WTC11 (cell line): ENCODE measurements at regions not wholly inside any gene's neighbourhood (a gene's known extent, or its start where the extent isn't known, plus 50 kb on each side); places are given as distances from the start of the nearest gene placed in this dataset.

ENCODE experiments used
- ATAC-seq: fragments of 200-7000 bp; cut with Tn5 transposase; 2 replicates; pipeline ENCODE4 v1.10.0; 2021; ENCODE audit warnings: mild to moderate bottlenecking, moderate library complexity
- CTCF ChIA-PET: fragments of 300-600 bp; sonication (Branson Sonifier 250); formaldehyde crosslinking; loops from one replicate; lab custom pipeline; 2021; ENCODE audit warnings: antibody characterized with exemption; lab: Charles Lee
- POLR2A ChIA-PET: fragments of 350-600 bp; sonication (Branson Sonifier 250); formaldehyde crosslinking; loops from one replicate; lab custom pipeline; 2021; ENCODE audit warnings: antibody characterized with exemption; lab: Charles Lee
- DNase-seq: peaks from one replicate; pipeline ENCODE4 v3.0.0; 2021; ENCODE audit warnings: low spot score
- H3K27ac Mint-ChIP-seq: 2 replicates; pipeline ENCODE4 v1.8.0; 2021; ENCODE audit warnings: mixed read lengths
- H3K27me3 Mint-ChIP-seq: 2 replicates; pipeline ENCODE4 v1.8.0; 2021; ENCODE audit warnings: low read depth, mild to moderate bottlenecking, moderate library complexity, mixed read lengths
- H3K36me3 Mint-ChIP-seq: 2 replicates; pipeline ENCODE4 v1.8.0; 2021; ENCODE audit warnings: mixed read lengths
- H3K4me1 Mint-ChIP-seq: 2 replicates; pipeline ENCODE4 v1.8.0; 2022; ENCODE audit warnings: mixed read lengths
- H3K4me3 Mint-ChIP-seq: 2 replicates; pipeline ENCODE4 v1.8.0; 2021; ENCODE audit warnings: mild to moderate bottlenecking, moderate library complexity, mixed read lengths
- H3K9me3 Mint-ChIP-seq: 2 replicates; pipeline ENCODE4 v1.8.0; 2021; ENCODE audit warnings: mixed read lengths
- AR ChIP-seq: fragments of 250-450 bp; sonication (Bioruptor Pico); IDR thresholded peaks from 2 replicates; pipeline ENCODE4 v1.9.0; 2021; ENCODE audit warnings: mild to moderate bottlenecking
- JAZF1 ChIP-seq: fragments of 250-450 bp; sonication (Bioruptor Pico); IDR thresholded peaks from 2 replicates; pipeline ENCODE4 v1.9.0; 2021; ENCODE audit warnings: moderate library complexity, mild to moderate bottlenecking, inconsistent platforms
- NFE2L1 ChIP-seq: sonication (generic); formaldehyde crosslinking; IDR thresholded peaks from 2 replicates; pipeline ENCODE4 v1.8.1; 2023; ENCODE audit warnings: missing genetic modification reagents
- PRDM15 ChIP-seq: sonication (generic); formaldehyde crosslinking; IDR thresholded peaks from 2 replicates; pipeline ENCODE4 v1.8.0; 2022; ENCODE audit warnings: missing genetic modification reagents
- SMAD3 ChIP-seq: sonication (generic); formaldehyde crosslinking; IDR thresholded peaks from 2 replicates; pipeline ENCODE4 v1.8.0; 2022; ENCODE audit warnings: missing genetic modification reagents, mild to moderate bottlenecking, borderline replicate concordance
- SOX15 ChIP-seq: fragments of 250-450 bp; sonication (Bioruptor Pico); IDR thresholded peaks from 2 replicates; pipeline ENCODE4 v1.9.0; 2021; ENCODE audit warnings: mild to moderate bottlenecking
- ZNF138 ChIP-seq: sonication (generic); formaldehyde crosslinking; conservative IDR thresholded peaks from 2 replicates; pipeline ENCODE4 v1.8.1; 2022; ENCODE audit warnings: mild to moderate bottlenecking, moderate library complexity, missing genetic modification reagents
- ZNF423 ChIP-seq: fragments of 250-450 bp; sonication (Bioruptor Pico); IDR thresholded peaks from 2 replicates; pipeline ENCODE4 v2.1.2; 2022; ENCODE audit warnings: mild to moderate bottlenecking, moderate library complexity
- TF ChIP-seq, protein P1 (sequence below): sonication (generic); formaldehyde crosslinking; IDR thresholded peaks from 2 replicates; pipeline ENCODE4 v1.8.0; 2022; ENCODE audit warnings: mild to moderate bottlenecking, missing genetic modification reagents
- TF ChIP-seq, protein P2 (sequence below): sonication (generic); formaldehyde crosslinking; IDR thresholded peaks from 2 replicates; pipeline ENCODE4 v1.8.1; 2023; ENCODE audit warnings: mild to moderate bottlenecking, moderate library complexity, missing genetic modification reagents
- TF ChIP-seq, protein P3 (sequence below): sonication (generic); formaldehyde crosslinking; IDR thresholded peaks from 2 replicates; pipeline ENCODE4 v1.8.0; 2022; ENCODE audit warnings: mild to moderate bottlenecking, missing genetic modification reagents
- TF ChIP-seq, protein P4 (sequence below): fragments of 250-450 bp; sonication (Bioruptor Pico); IDR thresholded peaks from 2 replicates; pipeline ENCODE4 v1.9.0; 2021; ENCODE audit warnings: mild to moderate bottlenecking, borderline replicate concordance
- TF ChIP-seq, protein P5 (sequence below): sonication (generic); formaldehyde crosslinking; IDR thresholded peaks from 2 replicates; pipeline ENCODE4 v1.8.1; 2023; ENCODE audit warnings: mild to moderate bottlenecking, missing genetic modification reagents, moderate library complexity
- TF ChIP-seq, protein P6 (sequence below): sonication (generic); formaldehyde crosslinking; IDR thresholded peaks from 2 replicates; pipeline ENCODE4 v1.8.1; 2023; ENCODE audit warnings: mild to moderate bottlenecking, missing genetic modification reagents
- TF ChIP-seq, protein P7 (sequence below): sonication (generic); formaldehyde crosslinking; IDR thresholded peaks from 2 replicates; pipeline ENCODE4 v1.8.1; 2022; ENCODE audit warnings: mild to moderate bottlenecking, moderate library complexity, missing genetic modification reagents
- TF ChIP-seq, protein P8 (sequence below): sonication (generic); formaldehyde crosslinking; IDR thresholded peaks from 2 replicates; pipeline ENCODE4 v1.8.0; 2023; ENCODE audit warnings: mild to moderate bottlenecking, missing genetic modification reagents

DNA sequence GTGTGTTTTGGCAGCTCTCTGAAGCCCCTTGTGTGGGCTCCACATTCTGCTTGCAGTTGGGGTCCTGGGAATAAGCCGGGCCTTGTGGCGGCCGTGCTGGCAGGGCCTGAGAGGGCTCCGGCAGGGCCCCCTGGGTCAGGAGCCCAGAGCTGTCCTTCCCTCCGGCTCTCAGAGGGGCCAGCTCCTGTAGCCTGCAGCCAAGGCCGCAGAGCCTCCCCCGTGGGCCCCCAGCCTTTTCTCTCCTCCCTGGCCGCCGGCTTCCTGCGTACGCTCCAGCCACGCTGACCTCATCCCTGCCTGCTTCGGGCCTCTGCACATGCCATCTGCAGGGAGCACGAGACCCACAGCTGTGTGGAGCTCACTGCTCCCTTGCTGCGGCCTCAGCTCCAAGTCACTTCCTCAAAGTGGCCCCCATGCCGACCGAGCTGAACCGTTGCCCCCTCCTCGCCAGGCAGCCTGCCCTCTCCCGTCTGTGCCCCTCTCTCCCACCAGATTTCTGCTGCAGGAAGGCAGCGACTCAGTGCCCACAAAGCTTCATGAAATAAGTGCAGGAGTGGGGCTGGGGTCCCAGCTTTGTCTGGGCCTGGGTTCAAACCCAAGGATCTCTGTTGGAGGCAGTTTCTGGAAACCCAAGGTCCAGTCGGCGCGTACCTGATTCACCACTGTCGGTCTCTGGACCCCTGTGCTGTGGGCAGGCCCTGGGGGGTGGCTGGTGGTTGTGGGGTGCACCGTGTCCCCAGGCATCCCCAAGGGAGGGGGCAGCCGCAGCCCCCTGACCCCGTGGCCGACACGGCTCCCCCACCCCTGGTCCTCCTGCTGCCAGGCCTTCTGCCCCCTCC, 57.1 kb upstream of the NKX1-1 start:
- Mint-ChIP-seq H3K4me3 (no peak overlapping the region), H3K27ac (no peak overlapping the region), H3K27me3 (peaks cover 7% of the 10 kb centered on the region), H3K36me3 (peaks cover 5% of the 10 kb centered on the region; the same call in 1 of the 2 replicates), H3K9me3 (peaks cover 12% of the 10 kb centered on the region), H3K4me1 (peaks cover 23% of the 10 kb centered on the region)
- DNase-seq (no peak), ATAC-seq (no peak)
- ChIA-PET CTCF (interaction anchor here (1.0 kb wide), 1 partner anchor 304 kb away, joined by 3 read pairs; no protein-coding TSS in a partner anchor), POLR2A (no interaction called here)
- TF ChIP-seq, protein P1, sequence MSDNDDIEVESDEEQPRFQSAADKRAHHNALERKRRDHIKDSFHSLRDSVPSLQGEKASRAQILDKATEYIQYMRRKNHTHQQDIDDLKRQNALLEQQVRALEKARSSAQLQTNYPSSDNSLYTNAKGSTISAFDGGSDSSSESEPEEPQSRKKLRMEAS (CRISPR knock-in tag), result no peak
- TF ChIP-seq, protein P2, sequence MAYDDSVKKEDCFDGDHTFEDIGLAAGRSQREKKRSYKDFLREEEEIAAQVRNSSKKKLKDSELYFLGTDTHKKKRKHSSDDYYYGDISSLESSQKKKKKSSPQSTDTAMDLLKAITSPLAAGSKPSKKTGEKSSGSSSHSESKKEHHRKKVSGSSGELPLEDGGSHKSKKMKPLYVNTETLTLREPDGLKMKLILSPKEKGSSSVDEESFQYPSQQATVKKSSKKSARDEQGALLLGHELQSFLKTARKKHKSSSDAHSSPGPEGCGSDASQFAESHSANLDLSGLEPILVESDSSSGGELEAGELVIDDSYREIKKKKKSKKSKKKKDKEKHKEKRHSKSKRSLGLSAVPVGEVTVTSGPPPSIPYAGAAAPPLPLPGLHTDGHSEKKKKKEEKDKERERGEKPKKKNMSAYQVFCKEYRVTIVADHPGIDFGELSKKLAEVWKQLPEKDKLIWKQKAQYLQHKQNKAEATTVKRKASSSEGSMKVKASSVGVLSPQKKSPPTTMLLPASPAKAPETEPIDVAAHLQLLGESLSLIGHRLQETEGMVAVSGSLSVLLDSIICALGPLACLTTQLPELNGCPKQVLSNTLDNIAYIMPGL (CRISPR knock-in tag), result no peak
- no peak for TF ChIP-seq AR
- no peak for TF ChIP-seq ZNF138
- TF ChIP-seq, protein P3, sequence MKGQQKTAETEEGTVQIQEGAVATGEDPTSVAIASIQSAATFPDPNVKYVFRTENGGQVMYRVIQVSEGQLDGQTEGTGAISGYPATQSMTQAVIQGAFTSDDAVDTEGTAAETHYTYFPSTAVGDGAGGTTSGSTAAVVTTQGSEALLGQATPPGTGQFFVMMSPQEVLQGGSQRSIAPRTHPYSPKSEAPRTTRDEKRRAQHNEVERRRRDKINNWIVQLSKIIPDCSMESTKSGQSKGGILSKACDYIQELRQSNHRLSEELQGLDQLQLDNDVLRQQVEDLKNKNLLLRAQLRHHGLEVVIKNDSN, result no peak
- no peak for TF ChIP-seq SMAD3 (CRISPR knock-in tag)
- TF ChIP-seq JAZF1, result no peak
- TF ChIP-seq ZNF423 (CRISPR knock-in tag), result no peak
- no peak for TF ChIP-seq SOX15 (CRISPR knock-in tag)
- TF ChIP-seq, protein P4, sequence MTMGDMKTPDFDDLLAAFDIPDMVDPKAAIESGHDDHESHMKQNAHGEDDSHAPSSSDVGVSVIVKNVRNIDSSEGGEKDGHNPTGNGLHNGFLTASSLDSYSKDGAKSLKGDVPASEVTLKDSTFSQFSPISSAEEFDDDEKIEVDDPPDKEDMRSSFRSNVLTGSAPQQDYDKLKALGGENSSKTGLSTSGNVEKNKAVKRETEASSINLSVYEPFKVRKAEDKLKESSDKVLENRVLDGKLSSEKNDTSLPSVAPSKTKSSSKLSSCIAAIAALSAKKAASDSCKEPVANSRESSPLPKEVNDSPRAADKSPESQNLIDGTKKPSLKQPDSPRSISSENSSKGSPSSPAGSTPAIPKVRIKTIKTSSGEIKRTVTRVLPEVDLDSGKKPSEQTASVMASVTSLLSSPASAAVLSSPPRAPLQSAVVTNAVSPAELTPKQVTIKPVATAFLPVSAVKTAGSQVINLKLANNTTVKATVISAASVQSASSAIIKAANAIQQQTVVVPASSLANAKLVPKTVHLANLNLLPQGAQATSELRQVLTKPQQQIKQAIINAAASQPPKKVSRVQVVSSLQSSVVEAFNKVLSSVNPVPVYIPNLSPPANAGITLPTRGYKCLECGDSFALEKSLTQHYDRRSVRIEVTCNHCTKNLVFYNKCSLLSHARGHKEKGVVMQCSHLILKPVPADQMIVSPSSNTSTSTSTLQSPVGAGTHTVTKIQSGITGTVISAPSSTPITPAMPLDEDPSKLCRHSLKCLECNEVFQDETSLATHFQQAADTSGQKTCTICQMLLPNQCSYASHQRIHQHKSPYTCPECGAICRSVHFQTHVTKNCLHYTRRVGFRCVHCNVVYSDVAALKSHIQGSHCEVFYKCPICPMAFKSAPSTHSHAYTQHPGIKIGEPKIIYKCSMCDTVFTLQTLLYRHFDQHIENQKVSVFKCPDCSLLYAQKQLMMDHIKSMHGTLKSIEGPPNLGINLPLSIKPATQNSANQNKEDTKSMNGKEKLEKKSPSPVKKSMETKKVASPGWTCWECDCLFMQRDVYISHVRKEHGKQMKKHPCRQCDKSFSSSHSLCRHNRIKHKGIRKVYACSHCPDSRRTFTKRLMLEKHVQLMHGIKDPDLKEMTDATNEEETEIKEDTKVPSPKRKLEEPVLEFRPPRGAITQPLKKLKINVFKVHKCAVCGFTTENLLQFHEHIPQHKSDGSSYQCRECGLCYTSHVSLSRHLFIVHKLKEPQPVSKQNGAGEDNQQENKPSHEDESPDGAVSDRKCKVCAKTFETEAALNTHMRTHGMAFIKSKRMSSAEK, result no peak
- TF ChIP-seq PRDM15 (CRISPR knock-in tag), result no peak
- TF ChIP-seq, protein P5, sequence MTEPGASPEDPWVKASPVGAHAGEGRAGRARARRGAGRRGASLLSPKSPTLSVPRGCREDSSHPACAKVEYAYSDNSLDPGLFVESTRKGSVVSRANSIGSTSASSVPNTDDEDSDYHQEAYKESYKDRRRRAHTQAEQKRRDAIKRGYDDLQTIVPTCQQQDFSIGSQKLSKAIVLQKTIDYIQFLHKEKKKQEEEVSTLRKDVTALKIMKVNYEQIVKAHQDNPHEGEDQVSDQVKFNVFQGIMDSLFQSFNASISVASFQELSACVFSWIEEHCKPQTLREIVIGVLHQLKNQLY, result no peak
- TF ChIP-seq, protein P6, sequence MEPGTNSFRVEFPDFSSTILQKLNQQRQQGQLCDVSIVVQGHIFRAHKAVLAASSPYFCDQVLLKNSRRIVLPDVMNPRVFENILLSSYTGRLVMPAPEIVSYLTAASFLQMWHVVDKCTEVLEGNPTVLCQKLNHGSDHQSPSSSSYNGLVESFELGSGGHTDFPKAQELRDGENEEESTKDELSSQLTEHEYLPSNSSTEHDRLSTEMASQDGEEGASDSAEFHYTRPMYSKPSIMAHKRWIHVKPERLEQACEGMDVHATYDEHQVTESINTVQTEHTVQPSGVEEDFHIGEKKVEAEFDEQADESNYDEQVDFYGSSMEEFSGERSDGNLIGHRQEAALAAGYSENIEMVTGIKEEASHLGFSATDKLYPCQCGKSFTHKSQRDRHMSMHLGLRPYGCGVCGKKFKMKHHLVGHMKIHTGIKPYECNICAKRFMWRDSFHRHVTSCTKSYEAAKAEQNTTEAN (CRISPR knock-in tag), result no peak
- TF ChIP-seq, protein P7, sequence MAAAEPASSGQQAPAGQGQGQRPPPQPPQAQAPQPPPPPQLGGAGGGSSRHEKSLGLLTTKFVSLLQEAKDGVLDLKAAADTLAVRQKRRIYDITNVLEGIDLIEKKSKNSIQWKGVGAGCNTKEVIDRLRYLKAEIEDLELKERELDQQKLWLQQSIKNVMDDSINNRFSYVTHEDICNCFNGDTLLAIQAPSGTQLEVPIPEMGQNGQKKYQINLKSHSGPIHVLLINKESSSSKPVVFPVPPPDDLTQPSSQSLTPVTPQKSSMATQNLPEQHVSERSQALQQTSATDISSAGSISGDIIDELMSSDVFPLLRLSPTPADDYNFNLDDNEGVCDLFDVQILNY, result no peak
- TF ChIP-seq, protein P8, sequence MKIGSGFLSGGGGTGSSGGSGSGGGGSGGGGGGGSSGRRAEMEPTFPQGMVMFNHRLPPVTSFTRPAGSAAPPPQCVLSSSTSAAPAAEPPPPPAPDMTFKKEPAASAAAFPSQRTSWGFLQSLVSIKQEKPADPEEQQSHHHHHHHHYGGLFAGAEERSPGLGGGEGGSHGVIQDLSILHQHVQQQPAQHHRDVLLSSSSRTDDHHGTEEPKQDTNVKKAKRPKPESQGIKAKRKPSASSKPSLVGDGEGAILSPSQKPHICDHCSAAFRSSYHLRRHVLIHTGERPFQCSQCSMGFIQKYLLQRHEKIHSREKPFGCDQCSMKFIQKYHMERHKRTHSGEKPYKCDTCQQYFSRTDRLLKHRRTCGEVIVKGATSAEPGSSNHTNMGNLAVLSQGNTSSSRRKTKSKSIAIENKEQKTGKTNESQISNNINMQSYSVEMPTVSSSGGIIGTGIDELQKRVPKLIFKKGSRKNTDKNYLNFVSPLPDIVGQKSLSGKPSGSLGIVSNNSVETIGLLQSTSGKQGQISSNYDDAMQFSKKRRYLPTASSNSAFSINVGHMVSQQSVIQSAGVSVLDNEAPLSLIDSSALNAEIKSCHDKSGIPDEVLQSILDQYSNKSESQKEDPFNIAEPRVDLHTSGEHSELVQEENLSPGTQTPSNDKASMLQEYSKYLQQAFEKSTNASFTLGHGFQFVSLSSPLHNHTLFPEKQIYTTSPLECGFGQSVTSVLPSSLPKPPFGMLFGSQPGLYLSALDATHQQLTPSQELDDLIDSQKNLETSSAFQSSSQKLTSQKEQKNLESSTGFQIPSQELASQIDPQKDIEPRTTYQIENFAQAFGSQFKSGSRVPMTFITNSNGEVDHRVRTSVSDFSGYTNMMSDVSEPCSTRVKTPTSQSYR (CRISPR knock-in tag), result no peak
- no peak for TF ChIP-seq NFE2L1 (CRISPR knock-in tag)
